CD14-positive monocyte (primary cell): ENCODE measurements at regions not wholly inside any gene's neighbourhood (a gene's known extent, or its start where the extent isn't known, plus 50 kb on each side); places are given as distances from the start of the nearest gene placed in this dataset.

Source experiments
- DNase-seq, 3 donors: peaks; one replicate each; pipeline ENCODE4 v3.0.0-alpha.2; 2011 to 2022
- H2AFZ ChIP-seq: 2 replicates; pipeline ENCODE4 v1.6.0; 2012; ENCODE audit warnings: mild to moderate bottlenecking, low read depth, low read length, inconsistent platforms; ENCODE audit not compliant: insufficient read depth, poor library complexity, severe bottlenecking
- H3K27ac ChIP-seq, 2 donors: 1 replicate in 1 of 2; 2 replicates in 1 of 2; pipeline ENCODE4 v1.5.1; 2012 to 2013; ENCODE audit warnings: low read length in 2 of 2, control low read depth in 1 of 2, inconsistent platforms in 1 of 2, low read depth in 1 of 2, mild to moderate bottlenecking in 1 of 2
- H3K27me3 ChIP-seq, 2 donors: one replicate each; pipeline versions ENCODE4 v1.6.0 to v1.6.1; 2011 to 2013; ENCODE audit warnings: low read length in 2 of 2; ENCODE audit not compliant: control insufficient read depth in 2 of 2, insufficient read depth in 2 of 2
- H3K36me3 ChIP-seq, 2 donors: replicated peaks in 1 of 2; 1 replicate in 1 of 2; 2 replicates in 1 of 2; pipeline versions ENCODE4 v1.5.1 to v1.6.1; 2012 to 2013; ENCODE audit warnings: low read length in 2 of 2, control low read depth in 1 of 2, inconsistent platforms in 1 of 2, mild to moderate bottlenecking in 1 of 2; ENCODE audit not compliant: insufficient read depth in 2 of 2, control insufficient read depth in 1 of 2
- H3K4me1 ChIP-seq, 2 donors: 1 replicate in 1 of 2; 2 replicates in 1 of 2; pipeline versions ENCODE4 v1.5.1 to v1.6.1; 2012 to 2013; ENCODE audit warnings: low read length in 2 of 2, control low read depth in 1 of 2, inconsistent platforms in 1 of 2, mild to moderate bottlenecking in 1 of 2, moderate library complexity in 1 of 2; ENCODE audit not compliant: insufficient read depth in 2 of 2, control insufficient read depth in 1 of 2
- H3K4me2 ChIP-seq: replicated peaks from 2 replicates; pipeline ENCODE3; 2012; ENCODE audit warnings: low read length, moderate library complexity, mild to moderate bottlenecking; ENCODE audit not compliant: poor library complexity, severe bottlenecking; ENCODE audit errors: extremely low read depth
- H3K4me3 ChIP-seq, 3 experiments: fragments of 200-600 bp in 1 of 3; sonication (generic) in 1 of 3; replicated peaks in 1 of 3; 1 replicate in 2 of 3; 2 replicates in 1 of 3; pipeline ENCODE4 v1.5.1; 2011 to 2013; ENCODE audit warnings: low read length in 3 of 3, mild to moderate bottlenecking in 3 of 3, control low read depth in 2 of 3, low read depth in 2 of 3, inconsistent platforms in 1 of 3, moderate library complexity in 1 of 3
- H3K79me2 ChIP-seq: 2 replicates; pipeline ENCODE4 v1.6.0; 2012; ENCODE audit warnings: mild to moderate bottlenecking, control low read depth, inconsistent platforms, low read length, moderate library complexity; ENCODE audit not compliant: insufficient read depth
- H3K9ac ChIP-seq: 2 replicates; pipeline ENCODE4 v1.6.0; 2017; ENCODE audit warnings: low read length, mild to moderate bottlenecking; ENCODE audit not compliant: insufficient read depth, poor library complexity, severe bottlenecking
- H3K9me3 ChIP-seq, 2 donors: replicated peaks in 1 of 2; 1 replicate in 1 of 2; 2 replicates in 1 of 2; pipeline versions ENCODE4 v1.5.1 to v1.6.1; 2012 to 2013; ENCODE audit warnings: low read length in 2 of 2, control low read depth in 1 of 2; ENCODE audit not compliant: control insufficient read depth in 1 of 2, insufficient read depth in 1 of 2
- H4K20me1 ChIP-seq: 2 replicates; pipeline ENCODE4 v1.6.0; 2012; ENCODE audit warnings: mild to moderate bottlenecking, low read length, control low read depth, moderate library complexity; ENCODE audit not compliant: insufficient read depth
- H3K27ac Mint-ChIP-seq, 7 donors: one replicate each; pipeline ENCODE4 v1.8.0; 2020; ENCODE audit warnings: mild to moderate bottlenecking in 7 of 7, mixed read lengths in 7 of 7, moderate library complexity in 6 of 7, inconsistent platforms in 2 of 7
- H3K27me3 Mint-ChIP-seq, 3 donors: one replicate each; pipeline ENCODE4 v1.8.0; 2021 to 2022; ENCODE audit warnings: low read depth in 3 of 3, mild to moderate bottlenecking in 3 of 3, mixed read lengths in 3 of 3, moderate library complexity in 3 of 3, inconsistent platforms in 1 of 3
- H3K36me3 Mint-ChIP-seq, 2 donors: one replicate each; pipeline ENCODE4 v1.8.0; 2020; ENCODE audit warnings: mixed read lengths in 2 of 2, inconsistent platforms in 1 of 2, mild to moderate bottlenecking in 1 of 2
- H3K4me1 Mint-ChIP-seq: one replicate; pipeline ENCODE4 v1.8.0; 2020; ENCODE audit warnings: mild to moderate bottlenecking, mixed read lengths
- H3K4me3 Mint-ChIP-seq, 2 donors: one replicate each; pipeline ENCODE4 v1.8.0; 2020; ENCODE audit warnings: mild to moderate bottlenecking in 2 of 2, mixed read lengths in 2 of 2, moderate library complexity in 1 of 2
- H3K9me3 Mint-ChIP-seq, 7 donors: one replicate each; pipeline ENCODE4 v1.8.0; 2020 to 2022; ENCODE audit warnings: mixed read lengths in 7 of 7, mild to moderate bottlenecking in 6 of 7, moderate library complexity in 6 of 7, inconsistent platforms in 2 of 7
- CTCF ChIP-seq: fragments of 200-600 bp; IDR thresholded peaks from one replicate; pipeline ENCODE4 v1.8.0; 2022; ENCODE audit warnings: antibody characterized with exemption, mild to moderate bottlenecking
- WGBS: methylation state at CpG from one replicate; pipeline ENCODE4 v1.1.5; 2013; ENCODE audit warnings: missing lambda C conversion rate; ENCODE audit not compliant: insufficient coverage; 5-methylcytosine and 5-hydroxymethylcytosine counted together
- intact Hi-C, 2 donors: fragments of 100-400 bp; cut with micrococcal nuclease; formaldehyde crosslinking; loops; one replicate each; pipeline versions ENCODE4 v1.15.0 to v1.15.1; 2023

DNA sequence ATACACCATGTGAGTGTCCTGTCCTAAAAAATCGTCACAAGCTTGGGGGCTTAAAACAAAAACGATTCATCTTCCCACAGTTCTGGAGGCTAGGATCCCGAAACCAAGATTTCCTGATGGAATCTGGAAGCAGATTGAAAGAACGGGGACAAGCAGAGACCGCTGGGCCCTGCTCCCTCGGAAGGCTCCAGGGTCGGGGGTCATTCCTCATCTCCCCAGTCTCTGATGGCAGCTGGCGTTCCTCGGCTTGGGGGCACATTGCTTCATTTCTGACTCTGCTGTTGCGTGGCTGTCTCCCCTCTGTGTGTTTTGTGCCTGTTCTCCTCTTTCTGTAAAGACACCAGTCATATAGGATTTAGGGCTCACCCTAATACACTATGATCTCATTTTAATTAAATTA lies 114.2 kb upstream of the TMPRSS2 start:
- no peak for DNase-seq
- intact Hi-C loops, result no loop called here
- 93% methylated on average over 9 of the region's 10 CpGs for WGBS
- Mint-ChIP-seq H3K36me3 (no peaks in the 10 kb centered on the region), H3K27ac (no peak overlapping the region), H3K9me3 (peaks cover 7 to 19% (median 12%) of the 10 kb centered on the region in 7 donors), H3K4me3 (no peak overlapping the region), H3K27me3 (peaks cover 7 to 27% (median 8%) of the 10 kb centered on the region in 3 donors), H3K4me1 (no peaks in the 10 kb centered on the region)
- no peak for TF ChIP-seq CTCF
- no peaks in the 10 kb centered on the region for H3K36me3 ChIP-seq
- no peaks in the 10 kb centered on the region for H3K4me1 ChIP-seq
- H3K4me2 ChIP-seq, result no peak overlapping the region
- no peaks in the 10 kb centered on the region for H4K20me1 ChIP-seq
- no peak overlapping the region for H2AFZ ChIP-seq
- no peak overlapping the region for H3K27ac ChIP-seq
- H3K27me3 ChIP-seq, result peaks cover 0 to 9% of the 10 kb centered on the region in 2 donors
- no peak overlapping the region for H3K4me3 ChIP-seq
- no peaks in the 10 kb centered on the region for H3K79me2 ChIP-seq
- H3K9ac ChIP-seq, result no peak overlapping the region
- H3K9me3 ChIP-seq, result peaks cover 6 to 9% of the 10 kb centered on the region in 2 donors

GRCh38 chr21:41621513-41621912 lies 113.6 kb upstream of the TMPRSS2 start:
- no peaks in the 10 kb centered on the region for H3K79me2 ChIP-seq
- H3K4me1 ChIP-seq, result no peaks in the 10 kb centered on the region
- H3K27me3 Mint-ChIP-seq, result peaks cover 7 to 29% (median 8%) of the 10 kb centered on the region in 3 donors
- no peak overlapping the region for H3K9ac ChIP-seq
- intact Hi-C loops, result no loop called here
- no peaks in the 10 kb centered on the region for H4K20me1 ChIP-seq
- no peak for DNase-seq
- H3K36me3 Mint-ChIP-seq, result no peaks in the 10 kb centered on the region
- H3K9me3 Mint-ChIP-seq, result peaks cover 7 to 19% (median 12%) of the 10 kb centered on the region in 7 donors
- no peak for TF ChIP-seq CTCF
- no peak overlapping the region for H3K27ac ChIP-seq
- H3K27me3 ChIP-seq, result peaks cover 0 to 9% of the 10 kb centered on the region in 2 donors
- H3K4me2 ChIP-seq, result no peak overlapping the region
- no peaks in the 10 kb centered on the region for H3K36me3 ChIP-seq
- H3K4me3 Mint-ChIP-seq, result no peak overlapping the region
- no peak overlapping the region for H3K27ac Mint-ChIP-seq
- 92% methylated on average over 5 of the region's 10 CpGs for WGBS
- no peak overlapping the region for H2AFZ ChIP-seq
- peaks cover 6 to 9% of the 10 kb centered on the region in 2 donors for H3K9me3 ChIP-seq
- no peaks in the 10 kb centered on the region for H3K4me1 Mint-ChIP-seq
- H3K4me3 ChIP-seq, result no peak overlapping the region
